ENCODE measurements at regions not wholly inside any gene's neighbourhood (a gene's known extent, or its start where the extent isn't known, plus 50 kb on each side); places are given as distances from the start of the nearest gene placed in this dataset.

- no peaks in the 10 kb centered on the region for H3K36me3 ChIP-seq (ENCODE audit: control insufficient read depth, insufficient read depth, low read length)
- DNase-seq (ENCODE audit: low read depth, low spot score), result no peak
- no peaks in the 10 kb centered on the region for H3K9me3 ChIP-seq (ENCODE audit: control insufficient read depth, insufficient read depth, low read length)
- no peak overlapping the region for H3K4me3 ChIP-seq (ENCODE audit: low read length)
- H3K27ac ChIP-seq (ENCODE audit: low read length), result no peak overlapping the region
- H3K4me1 ChIP-seq (ENCODE audit: control insufficient read depth, insufficient read depth, low read length), result no peaks in the 10 kb centered on the region
- H3K27me3 ChIP-seq (ENCODE audit: control insufficient read depth, insufficient read depth, low read length), result no peaks in the 10 kb centered on the region
Measured at GRCh38 chr4:60575336-60575735, 624.8 kb upstream of the ADGRL3 start.

DNA sequence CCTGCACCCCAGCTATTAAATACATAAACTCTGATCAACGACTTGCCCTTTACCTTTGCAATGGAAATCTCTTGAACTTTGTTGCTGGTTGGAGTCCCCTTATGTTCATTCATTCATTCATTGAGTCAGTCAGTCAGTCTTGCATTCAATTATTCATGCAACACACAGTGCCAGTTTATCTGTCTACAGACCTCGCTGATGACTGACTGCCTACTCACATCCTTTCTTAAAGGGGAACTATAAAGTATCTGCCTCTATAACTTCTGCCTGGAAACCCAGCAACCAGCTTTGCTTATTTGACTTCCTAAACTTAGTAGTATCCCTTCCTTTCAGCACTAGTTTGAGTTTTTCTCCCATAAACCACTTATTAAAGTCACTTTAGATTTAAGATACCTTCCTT lies 620.8 kb upstream of the ADGRL3 start:
- no peak overlapping the region for H3K4me3 ChIP-seq (ENCODE audit: low read length)
- WGBS (ENCODE audit: insufficient coverage, insufficient read length), result no CpG with 5 or more reads among the region's 2 CpGs
- H3K27ac ChIP-seq (ENCODE audit: low read length), result no peak overlapping the region
- no peak for DNase-seq (ENCODE audit: low read depth, low spot score)
- no peaks in the 10 kb centered on the region for H3K36me3 ChIP-seq (ENCODE audit: control insufficient read depth, insufficient read depth, low read length)
- no peaks in the 10 kb centered on the region for H3K27me3 ChIP-seq (ENCODE audit: control insufficient read depth, insufficient read depth, low read length)
- no peaks in the 10 kb centered on the region for H3K4me1 ChIP-seq (ENCODE audit: control insufficient read depth, insufficient read depth, low read length)
- H3K9me3 ChIP-seq (ENCODE audit: control insufficient read depth, insufficient read depth, low read length), result no peaks in the 10 kb centered on the region

GRCh38 chr4:60581919-60582536 lies 618.1 kb upstream of the ADGRL3 start:
- no peak overlapping the region for H3K27ac ChIP-seq (ENCODE audit: low read length)
- no peaks in the 10 kb centered on the region for H3K36me3 ChIP-seq (ENCODE audit: control insufficient read depth, insufficient read depth, low read length)
- DNase-seq (ENCODE audit: low read depth, low spot score), result no peak
- H3K4me1 ChIP-seq (ENCODE audit: control insufficient read depth, insufficient read depth, low read length), result no peaks in the 10 kb centered on the region
- no peak overlapping the region for H3K4me3 ChIP-seq (ENCODE audit: low read length)
- no peaks in the 10 kb centered on the region for H3K27me3 ChIP-seq (ENCODE audit: control insufficient read depth, insufficient read depth, low read length)
- no CpG with 5 or more reads among the region's 1 CpG for WGBS (ENCODE audit: insufficient coverage, insufficient read length)
- no peaks in the 10 kb centered on the region for H3K9me3 ChIP-seq (ENCODE audit: control insufficient read depth, insufficient read depth, low read length)

DNA sequence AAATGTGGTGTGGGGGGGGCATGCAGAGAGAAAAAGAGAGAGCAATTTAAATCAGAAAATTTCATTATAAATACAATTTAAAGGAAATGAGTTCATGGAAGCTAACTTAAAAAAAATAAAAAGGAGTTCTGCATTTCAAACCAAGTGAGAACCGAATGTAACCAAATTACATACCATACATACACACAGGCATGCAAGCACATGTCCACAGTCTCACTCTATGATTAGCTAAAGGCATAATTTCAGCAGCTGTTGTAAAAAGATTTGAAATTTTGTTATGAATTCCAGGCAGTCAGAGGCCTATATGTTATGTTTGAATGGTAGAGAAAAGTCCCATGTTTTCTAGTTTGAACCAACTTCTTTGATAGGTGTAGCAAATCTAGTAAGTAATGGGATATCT lies 611.6 kb upstream of the ADGRL3 start:
- no peaks in the 10 kb centered on the region for H3K36me3 ChIP-seq (ENCODE audit: control insufficient read depth, insufficient read depth, low read length)
- H3K4me1 ChIP-seq (ENCODE audit: control insufficient read depth, insufficient read depth, low read length), result peaks cover 1% of the 10 kb centered on the region; the same call in 1 of the 2 replicates
- H3K4me3 ChIP-seq (ENCODE audit: low read length), result no peak overlapping the region
- no CpG with 5 or more reads among the region's 1 CpG for WGBS (ENCODE audit: insufficient coverage, insufficient read length)
- H3K27ac ChIP-seq (ENCODE audit: low read length), result no peak overlapping the region
- DNase-seq (ENCODE audit: low read depth, low spot score), result no peak
- H3K9me3 ChIP-seq (ENCODE audit: control insufficient read depth, insufficient read depth, low read length), result no peaks in the 10 kb centered on the region
- H3K27me3 ChIP-seq (ENCODE audit: control insufficient read depth, insufficient read depth, low read length), result no peaks in the 10 kb centered on the region

GRCh38 chr4:60589425-60589824 lies 610.7 kb upstream of the ADGRL3 start:
- Histone ChIP-seq H3K4me1 (ENCODE audit: control insufficient read depth, insufficient read depth, low read length) (peaks cover 1% of the 10 kb centered on the region; the same call in 1 of the 2 replicates), H3K9me3 (ENCODE audit: control insufficient read depth, insufficient read depth, low read length) (no peaks in the 10 kb centered on the region), H3K27ac (ENCODE audit: low read length) (no peak overlapping the region), H3K27me3 (ENCODE audit: control insufficient read depth, insufficient read depth, low read length) (no peaks in the 10 kb centered on the region), H3K4me3 (ENCODE audit: low read length) (no peak overlapping the region), H3K36me3 (ENCODE audit: control insufficient read depth, insufficient read depth, low read length) (no peaks in the 10 kb centered on the region)
- DNase-seq (ENCODE audit: low read depth, low spot score), result peak; percentile 5
- no CpG with 5 or more reads among the region's 5 CpGs for WGBS (ENCODE audit: insufficient coverage, insufficient read length)

DNA sequence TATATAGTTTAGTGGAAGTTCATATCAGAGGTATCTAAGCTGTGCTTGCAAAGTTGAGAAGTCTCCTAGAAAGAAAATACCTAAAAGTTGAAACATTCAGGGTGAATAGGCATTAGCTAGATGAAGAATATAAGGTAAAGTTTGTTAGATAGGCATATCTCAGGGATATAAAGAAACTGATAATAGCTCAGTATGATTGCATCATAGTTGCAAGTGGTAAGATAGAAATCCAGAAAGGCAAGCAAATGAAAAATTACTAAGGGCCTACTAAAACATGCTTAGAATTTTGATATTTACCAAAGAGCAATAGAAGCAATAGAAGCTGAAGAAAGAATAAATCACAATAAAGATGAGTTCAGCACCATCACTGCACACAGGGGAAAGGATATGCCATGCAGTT lies 610.0 kb upstream of the ADGRL3 start:
- DNase-seq (ENCODE audit: low read depth, low spot score), result no peak
- peaks cover 1% of the 10 kb centered on the region; the same call in 1 of the 2 replicates for H3K4me1 ChIP-seq (ENCODE audit: control insufficient read depth, insufficient read depth, low read length)
- no peaks in the 10 kb centered on the region for H3K36me3 ChIP-seq (ENCODE audit: control insufficient read depth, insufficient read depth, low read length)
- H3K4me3 ChIP-seq (ENCODE audit: low read length), result no peak overlapping the region
- H3K27ac ChIP-seq (ENCODE audit: low read length), result no peak overlapping the region
- H3K9me3 ChIP-seq (ENCODE audit: control insufficient read depth, insufficient read depth, low read length), result no peaks in the 10 kb centered on the region
- no peaks in the 10 kb centered on the region for H3K27me3 ChIP-seq (ENCODE audit: control insufficient read depth, insufficient read depth, low read length)

DNA sequence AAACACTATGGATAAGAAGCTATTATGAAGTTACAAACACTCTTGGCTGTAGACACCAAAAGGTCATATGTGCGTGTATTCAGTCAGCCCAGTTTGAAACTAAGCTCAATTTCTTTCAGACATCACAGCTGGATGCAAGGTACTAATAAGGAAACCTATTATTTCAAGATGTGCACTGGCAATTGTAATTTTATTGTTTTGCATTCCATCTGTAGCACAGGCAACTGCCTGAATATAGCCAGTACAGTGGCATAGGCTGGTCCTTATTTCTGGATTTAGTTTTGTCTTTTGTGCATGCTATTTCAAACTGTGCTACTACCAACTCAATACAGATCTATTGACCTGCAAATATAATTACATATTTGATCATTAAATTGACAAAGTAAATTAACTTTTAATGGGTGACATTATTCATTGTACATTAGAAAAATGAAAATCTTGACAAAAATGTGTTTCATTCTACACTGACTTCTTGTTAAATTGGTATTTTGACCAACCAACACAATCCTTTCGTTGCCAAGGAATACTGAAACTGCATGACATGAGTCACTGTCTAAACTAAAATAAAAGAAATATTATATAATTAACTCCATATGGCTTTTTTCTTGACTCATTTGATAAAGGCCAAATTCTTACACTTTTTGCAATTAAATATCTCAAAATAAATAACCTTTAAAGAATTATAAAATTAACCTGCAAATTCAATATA lies 594.3 kb upstream of the ADGRL3 start:
- WGBS (ENCODE audit: insufficient coverage, insufficient read length), result no CpG with 5 or more reads among the region's 2 CpGs
- DNase-seq (ENCODE audit: low read depth, low spot score), result no peak

GRCh38 chr4:60611762-60612496 lies 588.2 kb upstream of the ADGRL3 start:
- no CpG with 5 or more reads among the region's 9 CpGs for WGBS (ENCODE audit: insufficient coverage, insufficient read length)
- H3K9me3 ChIP-seq (ENCODE audit: control insufficient read depth, insufficient read depth, low read length), result no peaks in the 10 kb centered on the region

More for the DNA sequence above, 594.3 kb upstream of the ADGRL3 start:
- Histone ChIP-seq H3K4me1 (ENCODE audit: control insufficient read depth, insufficient read depth, low read length) (no peaks in the 10 kb centered on the region), H3K27me3 (ENCODE audit: control insufficient read depth, insufficient read depth, low read length) (no peaks in the 10 kb centered on the region), H3K27ac (ENCODE audit: low read length) (no peak overlapping the region), H3K9me3 (ENCODE audit: control insufficient read depth, insufficient read depth, low read length) (no peaks in the 10 kb centered on the region), H3K4me3 (ENCODE audit: low read length) (no peak overlapping the region), H3K36me3 (ENCODE audit: control insufficient read depth, insufficient read depth, low read length) (no peaks in the 10 kb centered on the region)

DNA sequence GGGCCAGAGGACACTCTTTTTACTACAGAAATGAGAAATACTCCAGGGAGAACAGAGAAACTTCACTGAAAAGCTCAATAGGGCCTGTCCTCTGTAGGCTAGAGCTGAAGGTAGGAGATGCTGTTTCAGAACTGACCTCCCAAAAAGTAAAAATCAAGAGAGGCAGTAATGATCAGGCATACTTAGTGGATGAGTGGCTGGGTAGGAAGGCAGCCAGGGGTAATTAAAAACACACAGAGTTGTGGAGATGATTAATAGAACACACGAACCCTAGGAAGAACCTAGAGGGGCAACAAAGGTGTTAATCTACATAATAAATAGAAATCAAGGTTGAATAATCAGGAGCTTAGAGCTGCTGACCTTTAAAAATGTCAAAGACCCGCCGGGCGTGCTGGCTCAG lies 582.4 kb upstream of the ADGRL3 start:
- no peak overlapping the region for H3K4me3 ChIP-seq (ENCODE audit: low read length)
- no peaks in the 10 kb centered on the region for H3K36me3 ChIP-seq (ENCODE audit: control insufficient read depth, insufficient read depth, low read length)
- H3K4me1 ChIP-seq (ENCODE audit: control insufficient read depth, insufficient read depth, low read length), result no peaks in the 10 kb centered on the region
- no peak for DNase-seq (ENCODE audit: low read depth, low spot score)
- H3K9me3 ChIP-seq (ENCODE audit: control insufficient read depth, insufficient read depth, low read length), result no peaks in the 10 kb centered on the region
- WGBS (ENCODE audit: insufficient coverage, insufficient read length), result no CpG with 5 or more reads among the region's 4 CpGs
- H3K27me3 ChIP-seq (ENCODE audit: control insufficient read depth, insufficient read depth, low read length), result no peaks in the 10 kb centered on the region
- no peak overlapping the region for H3K27ac ChIP-seq (ENCODE audit: low read length)

More at GRCh38 chr4:60611762-60612496, 588.2 kb upstream of the ADGRL3 start:
- Histone ChIP-seq H3K27me3 (ENCODE audit: control insufficient read depth, insufficient read depth, low read length) (no peaks in the 10 kb centered on the region), H3K36me3 (ENCODE audit: control insufficient read depth, insufficient read depth, low read length) (no peaks in the 10 kb centered on the region), H3K4me3 (ENCODE audit: low read length) (no peak overlapping the region), H3K27ac (ENCODE audit: low read length) (no peak overlapping the region), H3K4me1 (ENCODE audit: control insufficient read depth, insufficient read depth, low read length) (no peaks in the 10 kb centered on the region)
- no peak for DNase-seq (ENCODE audit: low read depth, low spot score)

DNA sequence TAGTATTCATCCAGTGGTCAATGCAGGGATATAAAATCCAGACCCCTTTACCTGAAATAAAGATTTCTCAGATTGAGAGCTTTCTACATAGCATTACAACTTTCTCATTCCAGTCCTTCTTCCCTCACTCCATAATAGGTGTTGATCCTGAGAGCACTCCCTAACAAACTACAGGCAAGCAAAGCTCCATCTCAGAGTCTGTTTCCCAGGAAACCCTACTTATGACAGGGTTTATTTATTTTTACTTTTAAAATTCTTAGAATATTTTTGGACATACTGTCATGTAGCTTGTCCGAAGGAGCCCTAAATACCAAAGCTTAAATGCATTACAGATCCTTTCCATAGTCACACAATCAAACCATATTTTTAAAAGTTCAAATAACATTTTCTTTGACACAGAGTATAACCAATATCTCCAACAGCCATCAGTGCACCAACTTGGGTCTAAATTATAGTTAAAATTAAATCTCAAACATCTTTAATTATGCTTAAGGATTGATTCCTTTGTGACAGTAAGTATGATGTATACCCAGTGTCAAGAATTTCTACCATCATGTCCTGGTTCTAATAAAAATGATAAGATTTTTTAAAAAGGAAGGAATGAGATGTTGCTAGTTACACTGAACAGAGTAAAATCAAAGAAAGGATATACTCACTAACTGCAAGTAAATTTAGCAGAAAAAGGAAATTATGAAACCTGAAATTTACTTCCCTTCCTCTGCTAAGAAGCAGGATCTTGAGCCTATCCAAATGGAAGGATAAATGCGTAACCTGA lies 580.4 kb upstream of the ADGRL3 start:
- no CpG with 5 or more reads among the region's 2 CpGs for WGBS (ENCODE audit: insufficient coverage, insufficient read length)
- no peak for DNase-seq (ENCODE audit: low read depth, low spot score)
- no peak overlapping the region for H3K27ac ChIP-seq (ENCODE audit: low read length)
- no peaks in the 10 kb centered on the region for H3K36me3 ChIP-seq (ENCODE audit: control insufficient read depth, insufficient read depth, low read length)
- H3K27me3 ChIP-seq (ENCODE audit: control insufficient read depth, insufficient read depth, low read length), result no peaks in the 10 kb centered on the region
- H3K4me1 ChIP-seq (ENCODE audit: control insufficient read depth, insufficient read depth, low read length), result no peaks in the 10 kb centered on the region
- no peak overlapping the region for H3K4me3 ChIP-seq (ENCODE audit: low read length)
- no peaks in the 10 kb centered on the region for H3K9me3 ChIP-seq (ENCODE audit: control insufficient read depth, insufficient read depth, low read length)

Data from iPS DF 6.9 (cell line).